NCI-H82 treated with DMSO at 0.1 percent for 48 hours (cell line): ENCODE measurements at regions not wholly inside any gene's neighbourhood (a gene's known extent, or its start where the extent isn't known, plus 50 kb on each side); places are given as distances from the start of the nearest gene placed in this dataset.

ENCODE experiments used
- DNase-seq: peaks from one replicate; lab custom pipeline; 2025; ENCODE audit not compliant: unreplicated experiment; lab: John Stamatoyannopoulos, UW

GRCh38 chr1:232484856-232485255 is 145.1 kb downstream of the SIPA1L2 start:
- no peak for DNase-seq

GRCh38 chr1:232483826-232484225 is 146.1 kb downstream of the SIPA1L2 start:
- no peak for DNase-seq

- no peak for DNase-seq
Observed at GRCh38 chr1:232481091-232481490, 148.8 kb downstream of the SIPA1L2 start.

- no peak for DNase-seq
Observed at GRCh38 chr1:232477728-232478127, 152.2 kb downstream of the SIPA1L2 start.

- no peak for DNase-seq
Observed at GRCh38 chr1:232476538-232476950, 153.4 kb downstream of the SIPA1L2 start.

- no peak for DNase-seq
Observed at GRCh38 chr1:232474826-232475225, 155.1 kb downstream of the SIPA1L2 start.

GRCh38 chr1:232473900-232474299 is 156.0 kb downstream of the SIPA1L2 start:
- DNase-seq, result no peak

- no peak for DNase-seq
Observed at GRCh38 chr1:232473324-232473723, 156.6 kb downstream of the SIPA1L2 start.

- no peak for DNase-seq
Observed at GRCh38 chr1:232472485-232473041, 157.4 kb downstream of the SIPA1L2 start.

GRCh38 chr1:232471250-232471649 is 158.7 kb downstream of the SIPA1L2 start:
- DNase-seq, result no peak

- DNase-seq, result no peak
Observed at GRCh38 chr1:232470711-232471110, 159.2 kb downstream of the SIPA1L2 start.

GRCh38 chr1:232468249-232468648 is 161.7 kb downstream of the SIPA1L2 start:
- DNase-seq, result no peak

GRCh38 chr1:232467073-232467760 is 162.7 kb downstream of the SIPA1L2 start:
- no peak for DNase-seq

- DNase-seq, result no peak
Observed at GRCh38 chr1:232464325-232464724, 165.6 kb downstream of the SIPA1L2 start.

- DNase-seq, result peak; percentile 19
Observed at GRCh38 chr1:232463225-232463624, 166.7 kb downstream of the SIPA1L2 start.

- DNase-seq, result no peak
Observed at GRCh38 chr1:232462213-232462612, 167.7 kb downstream of the SIPA1L2 start.

GRCh38 chr1:232459826-232460225 is 170.1 kb downstream of the SIPA1L2 start:
- DNase-seq, result no peak

GRCh38 chr1:232459087-232459486 is 170.8 kb downstream of the SIPA1L2 start:
- DNase-seq, result no peak

- DNase-seq, result no peak
Observed at GRCh38 chr1:232457595-232457994, 172.3 kb downstream of the SIPA1L2 start.

GRCh38 chr1:232456714-232457113 is 173.2 kb downstream of the SIPA1L2 start:
- no peak for DNase-seq

GRCh38 chr1:232454227-232454886 is 175.6 kb downstream of the SIPA1L2 start:
- DNase-seq, result no peak

- DNase-seq, result no peak
Observed at GRCh38 chr1:232452736-232453440, 177.0 kb downstream of the SIPA1L2 start.
